SK-N-SH (cell line): ENCODE measurements at regions not wholly inside any gene's neighbourhood (a gene's known extent, or its start where the extent isn't known, plus 50 kb on each side); places are given as distances from the start of the nearest gene placed in this dataset.
A peak's percentile ranks its signal among the peaks of the same experiment; 100 is the strongest.

ENCODE experiments used
- CTCF ChIA-PET: fragments of 300-600, 350-600 bp; formaldehyde crosslinking; extraction: SDS; loops from one replicate; lab custom pipeline; 2021; lab: Yijun Ruan, JAX
- POLR2A ChIA-PET: fragments of 350-600 bp; sonication (Branson Sonifier 250); formaldehyde crosslinking; extraction: SDS; loops from one replicate; lab custom pipeline; 2020; ENCODE audit warnings: antibody characterized with exemption, inconsistent platforms; lab: Yijun Ruan, JAX
- DNase-seq: peaks from one replicate; pipeline ENCODE4 v3.0.0; 2012
- H2AFZ ChIP-seq: fragments of 200-600 bp; sonication (generic); 2 replicates; pipeline ENCODE4 v1.8.1; 2016; ENCODE audit warnings: antibody characterized with exemption, mild to moderate bottlenecking, low read depth
- H3F3A ChIP-seq: fragments of 200-600 bp; sonication (generic); replicated peaks from 2 replicates; pipeline ENCODE3; 2016; ENCODE audit warnings: antibody characterized with exemption, mild to moderate bottlenecking; ENCODE audit not compliant: insufficient read depth
- H3K27ac ChIP-seq, 2 experiments: fragments of 200-500 bp in 1 of 2; fragments of 200-600 bp in 1 of 2; sonication (Bioruptor generic) in 1 of 2; sonication (generic), shearing (Covaris generic) in 1 of 2; 2 replicates each; pipeline versions ENCODE4 v1.5.1 to v1.6.1; 2014 to 2016; ENCODE audit warnings: low read depth in 2 of 2, inconsistent platforms in 1 of 2, low read length in 1 of 2, mild to moderate bottlenecking in 1 of 2, mixed read lengths in 1 of 2
- H3K27me3 ChIP-seq: fragments of 200-600 bp; sonication (generic), shearing (Covaris generic); 2 replicates; pipeline ENCODE4 v1.6.1; 2016; ENCODE audit warnings: mixed run types; ENCODE audit not compliant: insufficient read depth
- H3K36me3 ChIP-seq, 2 experiments: fragments of 200-500 bp in 1 of 2; fragments of 200-600 bp in 1 of 2; sonication (Bioruptor generic) in 1 of 2; sonication (generic) in 1 of 2; replicated peaks in 1 of 2; 2 replicates each; pipeline versions ENCODE3 to v1.5.1; 2014 to 2016; ENCODE audit warnings: low read length in 1 of 2, mild to moderate bottlenecking in 1 of 2; ENCODE audit not compliant: insufficient read depth in 2 of 2, control insufficient read depth in 1 of 2
- H3K4me1 ChIP-seq, 2 experiments: fragments of 200-500 bp in 1 of 2; fragments of 200-600 bp in 1 of 2; sonication (Bioruptor generic) in 1 of 2; sonication (generic), shearing (Covaris generic) in 1 of 2; 2 replicates each; pipeline versions ENCODE4 v1.5.1 to v1.6.1; 2014 to 2016; ENCODE audit warnings: low read depth in 1 of 2, low read length in 1 of 2, mixed run types in 1 of 2; ENCODE audit not compliant: insufficient read depth in 2 of 2, control insufficient read depth in 1 of 2
- H3K4me2 ChIP-seq: fragments of 200-600 bp; sonication (generic), shearing (Covaris generic); 2 replicates; pipeline ENCODE4 v1.6.1; 2017; ENCODE audit warnings: mixed run types
- H3K4me3 ChIP-seq, 2 experiments: fragments of 200-500 bp in 1 of 2; fragments of 200-600 bp in 1 of 2; sonication (Bioruptor generic) in 1 of 2; sonication (generic), shearing (Covaris generic) in 1 of 2; 2 replicates each; pipeline versions ENCODE4 v1.5.1 to v1.8.1; 2014 to 2016; ENCODE audit warnings: low read depth in 2 of 2, inconsistent platforms in 1 of 2, low read length in 1 of 2, mild to moderate bottlenecking in 1 of 2, mixed read lengths in 1 of 2, moderate library complexity in 1 of 2
- H3K79me2 ChIP-seq: fragments of 200-600 bp; sonication (generic); 2 replicates; pipeline ENCODE4 v1.8.1; 2017; ENCODE audit warnings: mild to moderate bottlenecking; ENCODE audit not compliant: insufficient read depth
- H3K9ac ChIP-seq: fragments of 200-600 bp; sonication (generic); 2 replicates; pipeline ENCODE4 v1.6.1; 2017; ENCODE audit warnings: mixed run types
- H3K9me2 ChIP-seq: fragments of 200-600 bp; sonication (generic); 2 replicates; pipeline ENCODE4 v1.6.1; 2017; ENCODE audit warnings: mixed run types
- H3K9me3 ChIP-seq: fragments of 200-600 bp; sonication (generic); 2 replicates; pipeline ENCODE4 v1.6.1; 2017; ENCODE audit warnings: mixed run types, mild to moderate bottlenecking, moderate library complexity
- H4K20me1 ChIP-seq: fragments of 200-600 bp; sonication (generic); 2 replicates; pipeline ENCODE4 v1.6.1; 2017; ENCODE audit warnings: mild to moderate bottlenecking, mixed run types; ENCODE audit not compliant: insufficient read depth
- EP300 ChIP-seq, 2 experiments: IDR thresholded peaks; 2 replicates each; pipeline versions ENCODE4 v1.4.0 to v1.6.1; 2012; ENCODE audit warnings: borderline replicate concordance in 1 of 2, low read depth in 1 of 2, low read length in 1 of 2
- FOSL2 ChIP-seq: IDR thresholded peaks from 2 replicates; pipeline ENCODE4 v1.4.0; 2012; ENCODE audit warnings: low read depth, mild to moderate bottlenecking, moderate library complexity, borderline replicate concordance
- JUND ChIP-seq: IDR thresholded peaks from 2 replicates; pipeline ENCODE4 v1.4.0; 2012
- MEF2A ChIP-seq: IDR thresholded peaks from 2 replicates; pipeline ENCODE4 v1.4.0; 2012; ENCODE audit warnings: low read depth, borderline replicate concordance
- NFIC ChIP-seq: IDR thresholded peaks from 2 replicates; pipeline ENCODE4 v1.4.0; 2012; ENCODE audit warnings: borderline replicate concordance
- NRF1 ChIP-seq: IDR thresholded peaks from 2 replicates; pipeline ENCODE4 v1.6.1; 2012; ENCODE audit warnings: low read depth, mild to moderate bottlenecking, low read length
- POLR2AphosphoS5 ChIP-seq: IDR thresholded peaks from 2 replicates; pipeline ENCODE4 v1.6.1; 2012; ENCODE audit warnings: low read depth, low read length
- RAD21 ChIP-seq: IDR thresholded peaks from 2 replicates; pipeline ENCODE4 v1.6.1; 2012; ENCODE audit warnings: mild to moderate bottlenecking, low read length
- RCOR1 ChIP-seq: fragments of 150-350 bp; IDR thresholded peaks from 2 replicates; pipeline ENCODE4 v1.6.1; 2017; ENCODE audit warnings: antibody characterized with exemption, low read length
- SIN3A ChIP-seq: IDR thresholded peaks from 2 replicates; pipeline ENCODE4 v1.6.1; 2012; ENCODE audit warnings: low read depth, mild to moderate bottlenecking, low read length, moderate library complexity, borderline replicate concordance
- SMC3 ChIP-seq: IDR thresholded peaks from 2 replicates; pipeline ENCODE4 v1.6.1; 2012; ENCODE audit warnings: low read depth, low read length, improper control_type of control experiment
- TAF1 ChIP-seq: IDR thresholded peaks from 2 replicates; pipeline ENCODE4 v1.6.1; 2012; ENCODE audit warnings: low read depth, mild to moderate bottlenecking, low read length, moderate library complexity, borderline replicate concordance
- TCF12 ChIP-seq: IDR thresholded peaks from 2 replicates; pipeline ENCODE4 v1.4.0; 2012
- TEAD4 ChIP-seq: IDR thresholded peaks from 2 replicates; pipeline ENCODE4 v1.4.0; 2012; ENCODE audit warnings: mild to moderate bottlenecking, borderline replicate concordance; ENCODE audit not compliant: insufficient read depth
- WGBS: methylation state at CpG from one replicate; pipeline ENCODE4 v1.1.6; 2017; ENCODE audit warnings: low lambda C conversion rate; 5-methylcytosine and 5-hydroxymethylcytosine counted together
- TF ChIP-seq, protein P1 (sequence below): IDR thresholded peaks from 2 replicates; pipeline ENCODE4 v1.4.0; 2012; ENCODE audit warnings: low read depth
- TF ChIP-seq, protein P2 (sequence below): fragments of 200-600 bp; sonication (generic); IDR thresholded peaks from 2 replicates; pipeline ENCODE4 v1.6.1; 2017; ENCODE audit warnings: antibody characterized with exemption, mild to moderate bottlenecking, moderate library complexity
- TF ChIP-seq, protein P3 (sequence below): IDR thresholded peaks from 2 replicates; pipeline ENCODE4; 2012

DNA sequence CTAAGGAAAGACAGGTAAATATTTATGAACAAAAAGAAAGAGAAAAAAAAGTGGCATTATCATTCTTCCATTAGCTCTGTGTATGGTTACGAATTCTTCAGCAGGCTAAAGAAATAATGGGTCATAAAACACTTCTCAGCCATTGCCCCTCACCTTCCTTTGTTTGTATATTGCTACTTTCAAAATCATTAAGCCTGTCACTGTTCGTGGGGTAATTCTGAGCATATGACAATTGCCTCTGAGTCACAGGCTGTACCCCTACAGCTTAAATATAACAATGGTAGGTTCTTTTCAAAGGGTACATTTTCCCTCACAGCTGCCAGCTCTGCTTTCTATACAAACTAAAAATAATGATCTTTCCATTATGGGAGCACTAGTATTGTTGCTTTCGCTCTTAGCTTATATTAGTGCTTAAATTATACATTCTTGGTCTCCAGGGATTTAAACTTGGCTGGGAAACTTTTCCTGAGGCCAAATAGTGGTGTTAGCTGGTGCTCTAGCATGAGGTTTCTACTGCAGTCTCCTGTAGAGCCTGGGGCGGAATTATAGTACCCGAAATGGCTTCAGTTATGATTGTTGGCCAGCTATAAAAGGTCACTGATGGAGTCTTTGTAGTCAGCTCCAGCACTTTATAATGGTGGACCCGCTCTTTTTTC lies 74.7 kb upstream of the CDH11 start:
- Histone ChIP-seq H3K4me2 (0 out of 2 replicates have a peak overlapping the region, but pooled peaks have one; percentile 7), H3K27me3 (no peaks in the 10 kb centered on the region), H3K27ac (peak overlapping the region; percentile 17 to 22; a peak in 1 of 4 replicates), H2AFZ (no peak overlapping the region), H3K36me3 (no peaks in the 10 kb centered on the region), H3K79me2 (no peaks in the 10 kb centered on the region), H3K4me1 (peaks cover 7 to 13% of the 10 kb centered on the region in 2 experiments; a peak in 3 of 4 replicates), H3K9me2 (no peaks in the 10 kb centered on the region), H3F3A (no peaks in the 10 kb centered on the region), H4K20me1 (no peaks in the 10 kb centered on the region), H3K4me3 (no peak overlapping the region; a peak in 1 of 4 replicates), H3K9ac (no peak overlapping the region), H3K9me3 (no peaks in the 10 kb centered on the region)
- no peak for TF ChIP-seq MEF2A
- no peak for TF ChIP-seq TAF1
- no peak for TF ChIP-seq RCOR1
- TF ChIP-seq, protein P1, sequence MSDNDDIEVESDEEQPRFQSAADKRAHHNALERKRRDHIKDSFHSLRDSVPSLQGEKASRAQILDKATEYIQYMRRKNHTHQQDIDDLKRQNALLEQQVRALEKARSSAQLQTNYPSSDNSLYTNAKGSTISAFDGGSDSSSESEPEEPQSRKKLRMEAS = no peak
- no peak for TF ChIP-seq NFIC
- TF ChIP-seq SIN3A = no peak
- TF ChIP-seq FOSL2 = no peak
- TF ChIP-seq RAD21 = no peak
- TF ChIP-seq NRF1 = no peak
- ChIA-PET CTCF (no interaction called here), POLR2A (no interaction called here)
- no peak for DNase-seq
- 63% methylated on average over 6 of the region's 6 CpGs for WGBS

DNA sequence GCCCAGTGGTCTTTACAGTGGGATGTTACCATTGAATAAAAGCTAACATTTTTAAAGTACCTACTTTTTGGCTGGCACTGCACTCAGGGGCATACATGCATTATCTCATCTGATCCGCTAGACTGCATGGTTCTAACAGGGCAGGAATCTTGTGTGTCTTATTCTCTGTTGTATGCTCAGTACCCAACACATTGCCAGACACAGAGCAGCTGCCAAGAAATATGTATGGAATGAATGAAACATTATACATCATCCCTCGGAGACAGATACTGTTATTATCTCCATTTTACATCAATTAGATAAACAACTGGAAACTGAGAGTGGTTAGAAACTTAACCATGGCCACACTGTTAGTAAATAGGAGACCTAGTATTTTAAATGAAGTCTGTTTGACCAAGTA lies 74.1 kb upstream of the CDH11 start:
- no peaks in the 10 kb centered on the region for H3K79me2 ChIP-seq
- peaks cover 7 to 13% of the 10 kb centered on the region in 2 experiments; a peak in 3 of 4 replicates for H3K4me1 ChIP-seq
- peak overlapping the region; percentile 17 to 28; a peak in 1 of 4 replicates for H3K27ac ChIP-seq
- H3F3A ChIP-seq = no peaks in the 10 kb centered on the region
- H3K27me3 ChIP-seq = no peaks in the 10 kb centered on the region
- no peaks in the 10 kb centered on the region for H4K20me1 ChIP-seq
- no peaks in the 10 kb centered on the region for H3K9me3 ChIP-seq
- no peaks in the 10 kb centered on the region for H3K9me2 ChIP-seq
- no peak overlapping the region for H3K9ac ChIP-seq
- DNase-seq = peak; percentile 6
- H3K36me3 ChIP-seq = no peaks in the 10 kb centered on the region
- CTCF ChIA-PET = no interaction called here
- WGBS = 12% methylated on average over 2 of the region's 2 CpGs
- H3K4me3 ChIP-seq = no peak overlapping the region; a peak in 1 of 4 replicates
- H3K4me2 ChIP-seq = 0 out of 2 replicates have a peak overlapping the region, but pooled peaks have one; percentile 7
- TF ChIP-seq RAD21 = no peak; the same call in 1 of the 2 replicates
- TF ChIP-seq TEAD4 = peak; percentile 38; the same call in 1 of the 2 replicates
- TF ChIP-seq EP300 (IDR thresholded peaks at IDR 0.05; ENCODE audit: borderline replicate concordance in 1 of 2, low read depth in 1 of 2, low read length in 1 of 2) = peak in 1 of 2 experiments; percentile 50; a peak in 1 of 4 replicates
- TF ChIP-seq JUND = peak; percentile 41
- TF ChIP-seq MEF2A = no peak
- no peak for TF ChIP-seq SMC3
- TF ChIP-seq POLR2AphosphoS5 = peak; percentile 22; the same call in 1 of the 2 replicates
- TF ChIP-seq TCF12 = peak; percentile 81
- TF ChIP-seq, protein P2, sequence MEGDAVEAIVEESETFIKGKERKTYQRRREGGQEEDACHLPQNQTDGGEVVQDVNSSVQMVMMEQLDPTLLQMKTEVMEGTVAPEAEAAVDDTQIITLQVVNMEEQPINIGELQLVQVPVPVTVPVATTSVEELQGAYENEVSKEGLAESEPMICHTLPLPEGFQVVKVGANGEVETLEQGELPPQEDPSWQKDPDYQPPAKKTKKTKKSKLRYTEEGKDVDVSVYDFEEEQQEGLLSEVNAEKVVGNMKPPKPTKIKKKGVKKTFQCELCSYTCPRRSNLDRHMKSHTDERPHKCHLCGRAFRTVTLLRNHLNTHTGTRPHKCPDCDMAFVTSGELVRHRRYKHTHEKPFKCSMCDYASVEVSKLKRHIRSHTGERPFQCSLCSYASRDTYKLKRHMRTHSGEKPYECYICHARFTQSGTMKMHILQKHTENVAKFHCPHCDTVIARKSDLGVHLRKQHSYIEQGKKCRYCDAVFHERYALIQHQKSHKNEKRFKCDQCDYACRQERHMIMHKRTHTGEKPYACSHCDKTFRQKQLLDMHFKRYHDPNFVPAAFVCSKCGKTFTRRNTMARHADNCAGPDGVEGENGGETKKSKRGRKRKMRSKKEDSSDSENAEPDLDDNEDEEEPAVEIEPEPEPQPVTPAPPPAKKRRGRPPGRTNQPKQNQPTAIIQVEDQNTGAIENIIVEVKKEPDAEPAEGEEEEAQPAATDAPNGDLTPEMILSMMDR = peak; percentile 28; the same call in 1 of the 2 replicates
- TF ChIP-seq, protein P3, sequence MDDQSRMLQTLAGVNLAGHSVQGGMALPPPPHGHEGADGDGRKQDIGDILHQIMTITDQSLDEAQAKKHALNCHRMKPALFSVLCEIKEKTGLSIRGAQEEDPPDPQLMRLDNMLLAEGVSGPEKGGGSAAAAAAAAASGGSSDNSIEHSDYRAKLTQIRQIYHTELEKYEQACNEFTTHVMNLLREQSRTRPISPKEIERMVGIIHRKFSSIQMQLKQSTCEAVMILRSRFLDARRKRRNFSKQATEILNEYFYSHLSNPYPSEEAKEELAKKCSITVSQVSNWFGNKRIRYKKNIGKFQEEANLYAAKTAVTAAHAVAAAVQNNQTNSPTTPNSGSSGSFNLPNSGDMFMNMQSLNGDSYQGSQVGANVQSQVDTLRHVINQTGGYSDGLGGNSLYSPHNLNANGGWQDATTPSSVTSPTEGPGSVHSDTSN = peak; percentile 65; the same call in 1 of the 2 replicates
- no peak for TF ChIP-seq TAF1
- POLR2A ChIA-PET = no interaction called here
- H2AFZ ChIP-seq = no peak overlapping the region
